ENCODE measurements at regions not wholly inside any gene's neighbourhood (a gene's known extent, or its start where the extent isn't known, plus 50 kb on each side); places are given as distances from the start of the nearest gene placed in this dataset.

DNA sequence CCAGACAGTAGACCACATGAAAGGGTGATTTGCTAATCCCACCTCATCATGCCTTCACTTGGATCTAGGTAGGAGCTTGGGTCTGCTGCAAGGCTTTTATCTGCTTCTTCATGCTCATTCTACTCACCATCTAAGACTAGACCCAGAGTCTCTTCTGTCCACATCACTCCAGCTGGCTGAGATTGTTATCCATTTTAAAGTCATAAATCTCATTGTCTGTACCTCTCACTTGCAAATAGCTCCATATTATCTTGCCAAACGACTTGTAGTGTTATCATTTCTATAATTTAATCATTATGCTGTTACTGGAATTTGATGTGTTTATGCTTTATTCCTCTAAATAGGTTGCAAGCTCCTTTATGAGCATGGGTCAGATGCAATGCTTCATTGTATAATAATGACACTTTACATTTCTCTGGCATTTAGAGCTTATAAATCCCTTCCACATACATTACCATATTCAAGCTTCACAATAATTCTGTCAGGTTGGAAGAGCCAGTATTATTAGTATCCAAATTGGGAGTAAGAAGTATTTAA is 254.2 kb upstream of the SORL1-AS1 start:
- TF ChIP-seq EZH2 (IDR thresholded peaks at IDR 0.05; ENCODE audit: borderline replicate concordance, insufficient read depth, low read depth, low read length, poor library complexity, severe bottlenecking) = no peak
- TF ChIP-seq, protein P1, sequence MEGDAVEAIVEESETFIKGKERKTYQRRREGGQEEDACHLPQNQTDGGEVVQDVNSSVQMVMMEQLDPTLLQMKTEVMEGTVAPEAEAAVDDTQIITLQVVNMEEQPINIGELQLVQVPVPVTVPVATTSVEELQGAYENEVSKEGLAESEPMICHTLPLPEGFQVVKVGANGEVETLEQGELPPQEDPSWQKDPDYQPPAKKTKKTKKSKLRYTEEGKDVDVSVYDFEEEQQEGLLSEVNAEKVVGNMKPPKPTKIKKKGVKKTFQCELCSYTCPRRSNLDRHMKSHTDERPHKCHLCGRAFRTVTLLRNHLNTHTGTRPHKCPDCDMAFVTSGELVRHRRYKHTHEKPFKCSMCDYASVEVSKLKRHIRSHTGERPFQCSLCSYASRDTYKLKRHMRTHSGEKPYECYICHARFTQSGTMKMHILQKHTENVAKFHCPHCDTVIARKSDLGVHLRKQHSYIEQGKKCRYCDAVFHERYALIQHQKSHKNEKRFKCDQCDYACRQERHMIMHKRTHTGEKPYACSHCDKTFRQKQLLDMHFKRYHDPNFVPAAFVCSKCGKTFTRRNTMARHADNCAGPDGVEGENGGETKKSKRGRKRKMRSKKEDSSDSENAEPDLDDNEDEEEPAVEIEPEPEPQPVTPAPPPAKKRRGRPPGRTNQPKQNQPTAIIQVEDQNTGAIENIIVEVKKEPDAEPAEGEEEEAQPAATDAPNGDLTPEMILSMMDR (IDR thresholded peaks at IDR 0.05) = no peak
- H3K4me3 Mint-ChIP-seq = no peak overlapping the region
- POLR2A ChIA-PET = no interaction called here

DNA sequence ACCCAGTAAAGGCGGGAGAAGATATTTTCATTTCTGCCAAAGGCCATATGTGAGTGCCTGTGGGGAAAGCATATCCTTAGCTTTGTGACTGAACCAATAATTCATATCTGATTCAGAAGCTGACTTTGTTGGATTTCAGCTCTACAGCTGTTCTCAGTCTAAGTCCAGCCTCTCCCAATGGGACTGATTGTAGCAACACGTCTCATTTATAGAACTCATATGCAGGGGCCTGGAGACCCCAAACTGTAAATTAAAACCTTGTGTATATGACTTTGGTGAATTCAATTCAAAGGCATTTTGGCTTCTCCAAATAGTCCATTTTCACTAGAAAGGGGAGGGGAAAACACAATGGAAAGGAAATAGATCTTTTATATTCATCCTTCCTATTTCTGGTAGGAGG is 250.4 kb upstream of the SORL1-AS1 start:
- Histone ChIP-seq H3K27me3 (replicated peaks in 1 of 4; ENCODE audit: control extremely low read depth in 1 of 4, control insufficient read depth in 3 of 4, insufficient read depth in 4 of 4, low read length in 3 of 4) (peaks cover 0 to 6% (median under 1%) of the 10 kb centered on the region in 4 experiments), H3K9ac (ENCODE audit: low read length) (no peak overlapping the region), H3K27ac (ENCODE audit: low read length in 2 of 2) (no peak overlapping the region), H3K4me1 (ENCODE audit: control insufficient read depth in 2 of 2, insufficient read depth in 2 of 2, low read length in 2 of 2) (no peaks in the 10 kb centered on the region), H3K4me3 (ENCODE audit: control extremely low read depth in 1 of 5, extremely low read depth in 1 of 5, insufficient read depth in 1 of 5, low read depth in 2 of 5, low read length in 4 of 5) (no peak overlapping the region), H2AFZ (ENCODE audit: insufficient read depth, low read depth, low read length, poor library complexity, severe bottlenecking) (no peak overlapping the region), H3K79me2 (ENCODE audit: control insufficient read depth, insufficient read depth, low read length) (no peaks in the 10 kb centered on the region), H4K20me1 (ENCODE audit: control insufficient read depth, insufficient read depth, low read length, poor library complexity, severe bottlenecking) (no peaks in the 10 kb centered on the region), H3K36me3 (replicated peaks in 1 of 2; ENCODE audit: control extremely low read depth in 1 of 2, control insufficient read depth in 1 of 2, extremely low read depth in 1 of 2, insufficient read depth in 2 of 2, low read length in 1 of 2) (no peaks in the 10 kb centered on the region), H3K9me3 (ENCODE audit: control extremely low read depth in 1 of 3, control insufficient read depth in 2 of 3, insufficient read depth in 1 of 3, low read length in 2 of 3) (no peaks in the 10 kb centered on the region), H3K4me2 (replicated peaks; ENCODE audit: low read depth, low read length, poor library complexity, severe bottlenecking) (no peak overlapping the region)
- TF ChIP-seq, protein P1 (IDR thresholded peaks at IDR 0.05) = no peak
- no peak for TF ChIP-seq EZH2 (IDR thresholded peaks at IDR 0.05; ENCODE audit: borderline replicate concordance, insufficient read depth, low read depth, low read length, poor library complexity, severe bottlenecking)
- ChIA-PET CTCF (no interaction called here), POLR2A (no interaction called here)
- Mint-ChIP-seq H3K4me1 (no peaks in the 10 kb centered on the region), H3K27me3 (peaks cover 57% of the 10 kb centered on the region), H3K27ac (no peak overlapping the region), H3K4me3 (no peak overlapping the region), H3K9me3 (ENCODE audit: insufficient read depth) (no peaks in the 10 kb centered on the region)
- DNase-seq (no peak), ATAC-seq (ENCODE audit: low read depth) (no peak)
- intact Hi-C loops (cut with micrococcal nuclease) = no loop called here
- no CpG with 5 or more reads among the region's 2 CpGs for WGBS (ENCODE audit: insufficient coverage)

More for the DNA sequence above, 254.2 kb upstream of the SORL1-AS1 start:
- DNase-seq (no peak), ATAC-seq (ENCODE audit: low read depth) (no peak)
- WGBS (ENCODE audit: insufficient coverage) = no CpG with 5 or more reads among the region's 1 CpG
- no peak overlapping the region for H3K27ac ChIP-seq (ENCODE audit: low read length in 2 of 2)
- H3K27me3 ChIP-seq (replicated peaks in 1 of 4; ENCODE audit: control extremely low read depth in 1 of 4, control insufficient read depth in 3 of 4, insufficient read depth in 4 of 4, low read length in 3 of 4) = peaks cover 0 to 2% (median 0%) of the 10 kb centered on the region in 4 experiments
- no peak overlapping the region for H3K9ac ChIP-seq (ENCODE audit: low read length)
- H3K4me2 ChIP-seq (replicated peaks; ENCODE audit: low read depth, low read length, poor library complexity, severe bottlenecking) = no peak overlapping the region
- intact Hi-C loops (cut with micrococcal nuclease) = no loop called here
- no peak overlapping the region for H3K4me3 ChIP-seq (ENCODE audit: control extremely low read depth in 1 of 5, extremely low read depth in 1 of 5, insufficient read depth in 1 of 5, low read depth in 2 of 5, low read length in 4 of 5)
- Mint-ChIP-seq H3K9me3 (ENCODE audit: insufficient read depth) (no peaks in the 10 kb centered on the region), H3K27ac (no peak overlapping the region), H3K27me3 (peaks cover 45% of the 10 kb centered on the region), H3K4me1 (no peaks in the 10 kb centered on the region)
- H4K20me1 ChIP-seq (ENCODE audit: control insufficient read depth, insufficient read depth, low read length, poor library complexity, severe bottlenecking) = no peaks in the 10 kb centered on the region
- H3K36me3 ChIP-seq (replicated peaks in 1 of 2; ENCODE audit: control extremely low read depth in 1 of 2, control insufficient read depth in 1 of 2, extremely low read depth in 1 of 2, insufficient read depth in 2 of 2, low read length in 1 of 2) = no peaks in the 10 kb centered on the region
- CTCF ChIA-PET = no interaction called here
- H3K79me2 ChIP-seq (ENCODE audit: control insufficient read depth, insufficient read depth, low read length) = no peaks in the 10 kb centered on the region
- no peak overlapping the region for H2AFZ ChIP-seq (ENCODE audit: insufficient read depth, low read depth, low read length, poor library complexity, severe bottlenecking)
- H3K4me1 ChIP-seq (ENCODE audit: control insufficient read depth in 2 of 2, insufficient read depth in 2 of 2, low read length in 2 of 2) = no peaks in the 10 kb centered on the region
- no peaks in the 10 kb centered on the region for H3K9me3 ChIP-seq (ENCODE audit: control extremely low read depth in 1 of 3, control insufficient read depth in 2 of 3, insufficient read depth in 1 of 3, low read length in 2 of 3)
